ENCODE measurements at regions not wholly inside any gene's neighbourhood (a gene's known extent, or its start where the extent isn't known, plus 50 kb on each side); places are given as distances from the start of the nearest gene placed in this dataset.

DNA sequence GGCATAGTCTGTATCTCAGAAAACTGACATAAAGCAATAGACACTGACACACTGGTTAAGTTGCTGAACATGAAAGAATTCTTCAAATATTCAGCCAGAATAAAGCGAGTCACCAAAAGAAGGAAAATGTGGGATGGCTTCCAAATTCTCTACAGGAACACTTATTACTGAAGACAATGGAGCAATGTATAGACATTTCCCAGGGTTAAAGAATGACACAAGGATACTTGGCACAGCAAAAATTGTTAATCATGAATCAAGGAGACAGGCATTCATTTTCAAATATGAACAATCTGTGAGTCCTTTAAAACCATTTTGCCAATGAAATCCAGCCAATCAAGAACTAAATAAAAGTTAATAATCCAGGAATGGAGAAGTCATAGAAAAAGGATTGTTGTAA, 92.5 kb downstream of the MTX3 start:
- Histone ChIP-seq H3K4me1 (peaks cover 0 to 5% (median 0%) of the 10 kb centered on the region in 4 donors), H3K9me3 (peaks cover 0 to 8% (median 0%) of the 10 kb centered on the region in 4 donors), H3K27me3 (no peaks in the 10 kb centered on the region), H3K27ac (no peak overlapping the region), H3K36me3 (no peaks in the 10 kb centered on the region), H3K4me3 (no peak overlapping the region)
- WGBS, 2 donors, result 10 to 22% methylated on average over 1 of the region's 1 CpG
- no peak for TF ChIP-seq CTCF (IDR thresholded peaks at IDR 0.05)
- no peak for DNase-seq (ENCODE audit: low spot score in 2 of 2)

DNA sequence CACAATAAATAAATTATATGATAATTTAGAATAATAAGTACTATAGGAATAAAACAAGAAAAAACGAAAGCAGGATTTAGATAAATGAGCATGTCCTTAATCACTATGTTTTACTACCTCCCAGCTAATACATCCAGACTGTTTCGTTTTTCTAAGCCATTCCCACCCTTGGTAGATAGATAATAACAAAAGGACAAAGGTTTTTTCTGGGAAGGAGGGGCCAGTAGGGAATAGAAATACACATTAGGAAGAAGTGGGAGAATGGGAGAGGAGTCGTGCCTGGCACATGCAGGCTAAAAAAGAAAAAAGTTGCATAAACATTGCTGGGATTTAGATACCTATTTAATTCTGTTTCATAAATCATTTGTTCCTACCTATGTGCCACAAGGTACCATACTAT, 97.1 kb downstream of the MTX3 start:
- H3K36me3 ChIP-seq, result no peaks in the 10 kb centered on the region
- 47 to 53% methylated on average over 3 of the region's 3 CpGs for WGBS, 2 donors
- no peaks in the 10 kb centered on the region for H3K9me3 ChIP-seq
- no peak for TF ChIP-seq EP300 (IDR thresholded peaks at IDR 0.05)
- TF ChIP-seq CTCF (IDR thresholded peaks at IDR 0.05), result no peak
- TF ChIP-seq POLR2A (IDR thresholded peaks at IDR 0.05), result no peak
- DNase-seq (ENCODE audit: low spot score in 2 of 2), result no peak
- H3K27ac ChIP-seq, result no peak overlapping the region
- H3K4me1 ChIP-seq, result peaks cover 0 to 4% (median 0%) of the 10 kb centered on the region in 4 donors
- H3K27me3 ChIP-seq, result no peaks in the 10 kb centered on the region
- H3K4me3 ChIP-seq, result no peak overlapping the region

GRCh38 chr5:79893485-79893884, 97.6 kb downstream of the MTX3 start:
- no peak overlapping the region for H3K4me3 ChIP-seq
- H3K27ac ChIP-seq, result no peak overlapping the region
- H3K4me1 ChIP-seq, result no peaks in the 10 kb centered on the region
- H3K9me3 ChIP-seq, result no peaks in the 10 kb centered on the region
- 63 to 65% methylated on average over 1 of the region's 1 CpG for WGBS, 2 donors
- no peaks in the 10 kb centered on the region for H3K36me3 ChIP-seq
- H3K27me3 ChIP-seq, result no peaks in the 10 kb centered on the region
- no peak for TF ChIP-seq POLR2A (IDR thresholded peaks at IDR 0.05)
- TF ChIP-seq EP300 (IDR thresholded peaks at IDR 0.05), result no peak
- no peak for TF ChIP-seq CTCF (IDR thresholded peaks at IDR 0.05)
- no peak for DNase-seq (ENCODE audit: low spot score in 2 of 2)

DNA sequence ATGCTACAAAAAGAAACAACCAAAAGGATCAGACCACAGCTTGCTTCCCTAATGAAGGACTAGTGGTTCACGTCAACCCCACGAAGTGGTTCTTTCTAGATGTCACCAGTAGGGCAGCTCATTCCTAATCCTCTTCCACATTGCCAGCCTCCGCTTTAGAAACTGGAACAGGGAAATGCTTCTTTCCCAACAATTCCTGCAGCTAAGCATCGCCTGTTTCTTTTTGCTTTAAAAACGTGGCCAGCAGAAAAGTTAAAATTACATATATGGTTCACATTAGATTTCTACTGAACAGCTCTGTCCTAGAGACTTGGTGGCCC, 100.2 kb downstream of the MTX3 start:
- no peaks in the 10 kb centered on the region for H3K9me3 ChIP-seq
- no peaks in the 10 kb centered on the region for H3K4me1 ChIP-seq
- H3K4me3 ChIP-seq, result no peak overlapping the region
- no peaks in the 10 kb centered on the region for H3K36me3 ChIP-seq
- no peak for DNase-seq (ENCODE audit: low spot score in 2 of 2)
- WGBS, 2 donors, result 84 to 90% methylated on average over 5 of the region's 5 CpGs
- TF ChIP-seq CTCF (IDR thresholded peaks at IDR 0.05), result no peak
- TF ChIP-seq EP300 (IDR thresholded peaks at IDR 0.05), result no peak
- no peak for TF ChIP-seq POLR2A (IDR thresholded peaks at IDR 0.05)
- H3K27ac ChIP-seq, result no peak overlapping the region
- no peaks in the 10 kb centered on the region for H3K27me3 ChIP-seq

DNA sequence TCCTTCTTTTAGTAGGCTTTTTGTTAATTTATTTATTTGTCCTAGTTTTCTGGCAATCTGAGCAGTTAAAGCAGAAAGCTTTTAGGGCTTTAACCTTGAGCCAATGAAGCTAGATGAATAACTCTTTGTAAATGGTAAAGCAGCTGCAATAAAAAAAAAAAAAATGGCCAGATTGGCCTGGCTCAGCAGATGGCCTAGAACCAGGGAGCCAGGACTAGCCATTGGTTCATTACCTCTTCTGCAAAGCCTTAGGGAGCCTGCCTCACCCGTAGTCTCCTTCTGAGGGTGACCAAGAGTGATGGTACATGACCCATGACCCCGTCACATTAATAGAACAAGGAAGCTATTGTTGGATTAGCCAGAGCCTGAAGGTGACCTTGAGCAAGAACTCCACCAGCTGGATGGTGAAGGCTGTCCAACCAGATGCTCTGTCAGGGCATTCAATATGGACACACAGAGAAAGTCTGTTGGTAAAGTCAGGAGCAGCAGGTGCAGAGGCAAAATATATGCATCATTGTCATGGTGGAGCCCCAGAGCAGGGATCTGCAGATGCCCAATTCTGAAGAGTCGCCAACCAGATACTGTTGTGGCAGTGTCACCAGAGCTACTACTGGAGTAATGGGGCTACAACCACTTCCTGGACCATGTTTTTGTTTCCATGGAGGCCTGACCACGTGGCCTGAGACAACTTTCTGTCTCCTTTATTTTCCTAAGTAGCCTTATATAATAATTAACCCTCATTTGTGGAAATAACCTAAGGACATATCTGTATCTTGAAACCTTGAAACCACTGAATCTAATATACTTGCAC, 100.7 kb downstream of the MTX3 start:
- H3K4me1 ChIP-seq, result no peaks in the 10 kb centered on the region
- no peaks in the 10 kb centered on the region for H3K9me3 ChIP-seq
- TF ChIP-seq POLR2A (IDR thresholded peaks at IDR 0.05) (no peak), CTCF (IDR thresholded peaks at IDR 0.05) (no peak), EP300 (IDR thresholded peaks at IDR 0.05) (no peak)
- no peaks in the 10 kb centered on the region for H3K36me3 ChIP-seq
- no peaks in the 10 kb centered on the region for H3K27me3 ChIP-seq
- H3K27ac ChIP-seq, result no peak overlapping the region
- no peak overlapping the region for H3K4me3 ChIP-seq
- DNase-seq (ENCODE audit: low spot score in 2 of 2), result no peak
- WGBS, 2 donors, result 72% methylated on average over 4 of the region's 4 CpGs
